Natural killer cell (primary cell): ENCODE measurements at regions not wholly inside any gene's neighbourhood (a gene's known extent, or its start where the extent isn't known, plus 50 kb on each side); places are given as distances from the start of the nearest gene placed in this dataset.

Experiments used
- ATAC-seq, 3 donors: fragments of 150-1000 bp in 2 of 3; fragments of 200-7000 bp in 1 of 3; cut with Tn5 transposase; 1 replicate in 1 of 3; 2 replicates in 2 of 3; pipeline ENCODE4 v1.10.0; 2021; ENCODE audit warnings: mild to moderate bottlenecking in 2 of 3, moderate library complexity in 2 of 3
- DNase-seq, 2 donors: peaks; one replicate each; pipeline versions ENCODE4 v3.0.0 to v3.0.0-alpha.2; 2013 to 2021; ENCODE audit warnings: mixed read lengths in 1 of 2
- H3K27ac ChIP-seq: one replicate; pipeline ENCODE4 v1.5.1; 2013; ENCODE audit warnings: mild to moderate bottlenecking, low read length
- H3K27me3 ChIP-seq: one replicate; pipeline ENCODE4 v1.6.1; 2013; ENCODE audit warnings: low read length; ENCODE audit not compliant: control insufficient read depth, insufficient read depth
- H3K36me3 ChIP-seq: one replicate; pipeline ENCODE4 v1.6.1; 2013; ENCODE audit warnings: low read length; ENCODE audit not compliant: control insufficient read depth, insufficient read depth
- H3K4me1 ChIP-seq: one replicate; pipeline ENCODE4 v1.6.1; 2013; ENCODE audit warnings: low read length; ENCODE audit not compliant: control insufficient read depth, insufficient read depth
- H3K4me3 ChIP-seq: one replicate; pipeline ENCODE4 v1.5.1; 2013; ENCODE audit warnings: low read length
- H3K9me3 ChIP-seq: one replicate; pipeline ENCODE4 v1.6.1; 2013; ENCODE audit warnings: low read length; ENCODE audit not compliant: control insufficient read depth, insufficient read depth
- H3K27ac Mint-ChIP-seq, 2 donors: one replicate each; pipeline ENCODE4 v1.8.0; 2022; ENCODE audit warnings: mild to moderate bottlenecking in 2 of 2, mixed read lengths in 2 of 2, moderate library complexity in 1 of 2
- H3K27me3 Mint-ChIP-seq, 2 donors: one replicate each; pipeline ENCODE4 v1.8.0; 2022; ENCODE audit warnings: low read depth in 2 of 2, mixed read lengths in 2 of 2
- H3K36me3 Mint-ChIP-seq: one replicate; pipeline ENCODE4 v1.8.0; 2022; ENCODE audit warnings: mixed read lengths
- H3K4me1 Mint-ChIP-seq, 2 donors: one replicate each; pipeline ENCODE4 v1.8.0; 2022; ENCODE audit warnings: mixed read lengths in 2 of 2
- H3K4me3 Mint-ChIP-seq: one replicate; pipeline ENCODE4 v1.8.0; 2022; ENCODE audit warnings: mild to moderate bottlenecking, moderate library complexity, mixed read lengths
- H3K9me3 Mint-ChIP-seq, 2 donors: one replicate each; pipeline ENCODE4 v1.8.0; 2022; ENCODE audit warnings: mixed read lengths in 2 of 2
- WGBS: methylation state at CpG from one replicate; pipeline ENCODE4 v1.1.7; 2013; ENCODE audit warnings: missing lambda C conversion rate; ENCODE audit not compliant: insufficient coverage; 5-methylcytosine and 5-hydroxymethylcytosine counted together
- intact Hi-C: fragments of 100-400 bp; cut with micrococcal nuclease; formaldehyde crosslinking; loops from one replicate; pipeline ENCODE4 v1.14.2; 2022
- TF ChIP-seq, protein P1 (sequence below): fragments of 200-600 bp; IDR thresholded peaks from one replicate; pipeline ENCODE4 v1.8.0; 2022; ENCODE audit warnings: antibody characterized with exemption

DNA sequence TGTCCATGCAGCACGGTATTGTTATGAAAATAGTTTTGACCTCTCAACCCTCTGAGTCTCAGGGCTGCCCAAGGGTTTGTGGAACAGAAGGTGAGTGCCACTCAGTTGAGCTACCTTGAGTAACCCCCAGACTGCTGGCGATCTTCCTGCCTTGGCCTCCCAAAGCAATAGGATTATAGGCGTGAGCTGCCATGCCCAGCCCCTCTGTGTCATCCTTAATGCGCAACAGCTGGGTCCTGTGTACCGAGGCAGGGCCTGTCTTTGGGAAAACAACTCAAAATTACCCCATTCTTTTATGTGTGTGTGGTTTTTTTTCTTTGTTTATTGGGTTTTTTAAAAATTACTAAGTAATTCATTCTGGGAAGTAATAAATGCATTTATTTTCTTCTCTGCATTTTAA lies 78.3 kb upstream of the TPM1 start:
- Mint-ChIP-seq H3K27me3 (peaks cover 0 to 2% of the 10 kb centered on the region in 2 donors), H3K27ac (no peak overlapping the region), H3K4me1 (no peaks in the 10 kb centered on the region), H3K9me3 (no peaks in the 10 kb centered on the region), H3K4me3 (no peak overlapping the region), H3K36me3 (no peaks in the 10 kb centered on the region)
- Histone ChIP-seq H3K4me1 (no peaks in the 10 kb centered on the region), H3K36me3 (no peaks in the 10 kb centered on the region), H3K9me3 (no peaks in the 10 kb centered on the region), H3K27ac (no peak overlapping the region), H3K4me3 (no peak overlapping the region), H3K27me3 (no peaks in the 10 kb centered on the region)
- no peak for DNase-seq
- ATAC-seq = no peak
- intact Hi-C loops = no loop called here
- TF ChIP-seq, protein P1, sequence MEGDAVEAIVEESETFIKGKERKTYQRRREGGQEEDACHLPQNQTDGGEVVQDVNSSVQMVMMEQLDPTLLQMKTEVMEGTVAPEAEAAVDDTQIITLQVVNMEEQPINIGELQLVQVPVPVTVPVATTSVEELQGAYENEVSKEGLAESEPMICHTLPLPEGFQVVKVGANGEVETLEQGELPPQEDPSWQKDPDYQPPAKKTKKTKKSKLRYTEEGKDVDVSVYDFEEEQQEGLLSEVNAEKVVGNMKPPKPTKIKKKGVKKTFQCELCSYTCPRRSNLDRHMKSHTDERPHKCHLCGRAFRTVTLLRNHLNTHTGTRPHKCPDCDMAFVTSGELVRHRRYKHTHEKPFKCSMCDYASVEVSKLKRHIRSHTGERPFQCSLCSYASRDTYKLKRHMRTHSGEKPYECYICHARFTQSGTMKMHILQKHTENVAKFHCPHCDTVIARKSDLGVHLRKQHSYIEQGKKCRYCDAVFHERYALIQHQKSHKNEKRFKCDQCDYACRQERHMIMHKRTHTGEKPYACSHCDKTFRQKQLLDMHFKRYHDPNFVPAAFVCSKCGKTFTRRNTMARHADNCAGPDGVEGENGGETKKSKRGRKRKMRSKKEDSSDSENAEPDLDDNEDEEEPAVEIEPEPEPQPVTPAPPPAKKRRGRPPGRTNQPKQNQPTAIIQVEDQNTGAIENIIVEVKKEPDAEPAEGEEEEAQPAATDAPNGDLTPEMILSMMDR = no peak
- 91% methylated on average over 4 of the region's 5 CpGs for whole genome bisulfite sequencing

DNA sequence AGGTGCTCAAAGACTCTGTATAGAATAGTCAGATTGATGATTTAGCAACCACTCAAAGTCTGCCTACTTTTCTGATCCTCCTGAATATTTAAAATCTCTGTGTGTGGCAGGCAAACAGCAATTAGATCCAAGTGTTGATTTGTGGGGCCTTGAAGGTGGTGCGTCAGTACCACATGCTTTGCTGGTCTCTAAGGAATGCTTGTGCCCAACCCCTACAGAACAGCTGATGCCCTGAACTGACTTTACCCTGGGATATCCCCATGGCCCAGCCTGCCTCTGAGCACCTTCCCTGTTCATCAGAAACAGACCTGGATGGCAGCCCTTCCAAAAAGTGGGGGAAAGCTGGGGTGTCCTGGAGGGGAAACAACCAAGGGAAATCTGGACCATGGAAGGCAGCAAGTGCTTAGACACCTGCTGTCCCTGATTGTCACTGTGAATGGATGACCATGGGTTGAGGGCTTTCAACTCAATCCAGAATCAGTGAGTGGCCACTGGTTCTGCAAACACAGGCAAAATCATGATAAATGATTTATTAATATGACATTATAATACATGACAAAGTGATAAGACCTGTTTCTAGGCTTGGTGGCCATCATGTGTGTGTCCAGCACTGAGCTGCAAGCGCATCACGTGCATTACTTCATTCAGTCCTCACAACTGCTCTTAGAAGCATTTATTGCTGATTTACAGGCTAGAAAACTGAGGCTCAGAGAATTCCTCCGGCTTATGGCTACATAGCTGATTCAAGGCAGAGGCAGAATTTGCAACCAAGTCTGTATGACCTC lies 76.1 kb upstream of the TPM1 start:
- Histone ChIP-seq H3K27ac (no peak overlapping the region), H3K4me3 (no peak overlapping the region), H3K4me1 (no peaks in the 10 kb centered on the region), H3K27me3 (no peaks in the 10 kb centered on the region), H3K36me3 (no peaks in the 10 kb centered on the region), H3K9me3 (no peaks in the 10 kb centered on the region)
- intact Hi-C loops = no loop called here
- no peak overlapping the region for H3K27ac Mint-ChIP-seq
- no peaks in the 10 kb centered on the region for H3K4me1 Mint-ChIP-seq
- H3K9me3 Mint-ChIP-seq = no peaks in the 10 kb centered on the region
- H3K4me3 Mint-ChIP-seq = no peak overlapping the region
- peaks cover 0 to 4% of the 10 kb centered on the region in 2 donors for H3K27me3 Mint-ChIP-seq
- TF ChIP-seq, protein P1 = no peak
- no peak for ATAC-seq
- no peak for DNase-seq
- WGBS = 92% methylated on average over 4 of the region's 4 CpGs
- no peaks in the 10 kb centered on the region for H3K36me3 Mint-ChIP-seq

DNA sequence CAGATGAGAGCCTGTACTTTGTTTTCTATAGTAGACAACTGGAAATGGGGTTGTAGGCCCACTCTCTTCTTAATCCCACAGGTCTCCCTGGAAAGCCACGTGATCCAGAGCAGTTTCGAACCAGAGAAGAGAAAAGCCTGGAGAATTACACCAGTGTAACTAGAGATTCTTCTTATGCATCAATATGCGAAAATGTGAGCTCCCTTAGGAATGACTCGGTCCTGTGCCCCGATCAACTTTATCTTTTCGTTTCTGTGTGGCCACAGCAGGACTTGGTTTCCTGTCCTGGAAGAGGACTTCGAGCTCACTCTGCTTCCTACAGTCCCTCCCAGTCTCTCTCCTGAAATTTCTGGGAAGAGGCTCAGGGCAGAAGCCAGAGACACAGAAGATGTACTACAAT lies 73.8 kb upstream of the TPM1 start:
- no peaks in the 10 kb centered on the region for H3K4me1 ChIP-seq

More for the DNA sequence above, 73.8 kb upstream of the TPM1 start:
- TF ChIP-seq, protein P1 = no peak
- DNase-seq (no peak), ATAC-seq (no peak)
- H3K9me3 Mint-ChIP-seq = no peaks in the 10 kb centered on the region
- Histone ChIP-seq H3K27me3 (no peaks in the 10 kb centered on the region), H3K27ac (no peak overlapping the region), H3K36me3 (no peaks in the 10 kb centered on the region), H3K4me3 (no peak overlapping the region), H3K9me3 (no peaks in the 10 kb centered on the region)
- H3K4me3 Mint-ChIP-seq = no peak overlapping the region
- WGBS = 71% methylated on average over 7 of the region's 7 CpGs
- intact Hi-C loops = no loop called here
- no peaks in the 10 kb centered on the region for H3K4me1 Mint-ChIP-seq
- peaks cover 0 to 4% of the 10 kb centered on the region in 2 donors for H3K27me3 Mint-ChIP-seq
- no peak overlapping the region for H3K27ac Mint-ChIP-seq
- no peaks in the 10 kb centered on the region for H3K36me3 Mint-ChIP-seq
